ENCODE measurements at regions not wholly inside any gene's neighbourhood (a gene's known extent, or its start where the extent isn't known, plus 50 kb on each side); places are given as distances from the start of the nearest gene placed in this dataset.

DNA sequence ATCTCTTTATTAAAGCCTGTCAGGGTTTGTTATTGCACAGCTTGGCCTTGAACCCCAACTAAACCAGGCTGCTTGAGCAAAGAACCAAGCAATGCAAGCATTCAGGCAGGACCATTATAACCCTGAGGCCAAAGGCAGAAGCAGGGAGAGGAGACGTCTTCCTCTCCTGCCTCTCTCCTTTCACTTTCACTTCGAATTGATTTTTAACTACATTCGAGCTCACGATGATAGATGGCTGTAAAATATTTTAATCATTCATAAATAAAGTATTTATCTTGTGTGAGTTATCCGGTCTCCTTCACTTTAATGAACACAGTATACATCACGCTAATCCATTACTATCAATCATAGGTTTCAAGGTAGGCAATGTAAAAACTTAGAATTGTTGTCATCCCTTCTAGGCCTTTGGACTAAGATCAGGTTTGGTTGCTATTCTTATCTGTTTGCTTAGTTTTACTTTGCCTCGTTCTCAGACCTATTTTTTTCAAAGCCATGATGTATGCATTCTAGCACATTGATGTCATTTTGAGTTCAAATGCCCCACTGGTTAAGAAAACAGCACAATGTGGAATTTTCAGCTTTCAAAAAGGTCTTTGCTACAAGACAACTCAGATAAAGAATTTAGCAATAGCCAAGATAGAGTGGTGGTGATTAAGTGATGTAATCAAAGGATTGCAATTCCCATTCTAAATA is 480.2 kb upstream of the RUNX1 start:
- Histone ChIP-seq H3K4me3 (replicated peaks in 1 of 3; ENCODE audit: low read depth in 2 of 3, low read length in 3 of 3) (peak overlapping the region; percentile 53 to 83 (median 80)), H2AFZ (ENCODE audit: insufficient read depth, low read depth, low read length, poor library complexity, severe bottlenecking) (peak overlapping the region; percentile 81), H3K4me1 (ENCODE audit: control insufficient read depth in 1 of 2, insufficient read depth in 2 of 2, low read length in 2 of 2) (peaks cover 50 to 59% of the 10 kb centered on the region in 2 donors), H4K20me1 (ENCODE audit: insufficient read depth, low read length) (no peaks in the 10 kb centered on the region), H3K36me3 (replicated peaks in 1 of 2; ENCODE audit: control insufficient read depth in 1 of 2, insufficient read depth in 2 of 2, low read length in 2 of 2) (no peaks in the 10 kb centered on the region), H3K4me2 (replicated peaks; ENCODE audit: extremely low read depth, low read length, poor library complexity, severe bottlenecking) (peak overlapping the region; percentile 91), H3K9me3 (replicated peaks in 1 of 2; ENCODE audit: control insufficient read depth in 1 of 2, insufficient read depth in 1 of 2, low read length in 2 of 2) (no peaks in the 10 kb centered on the region), H3K79me2 (ENCODE audit: insufficient read depth, low read length) (no peaks in the 10 kb centered on the region), H3K9ac (ENCODE audit: insufficient read depth, low read length, poor library complexity, severe bottlenecking) (peak overlapping the region; percentile 59), H3K27me3 (ENCODE audit: control insufficient read depth in 2 of 2, insufficient read depth in 2 of 2, low read length in 2 of 2) (no peaks in the 10 kb centered on the region), H3K27ac (ENCODE audit: low read depth in 1 of 2, low read length in 2 of 2) (peak overlapping the region; percentile 81 to 89)
- Mint-ChIP-seq H3K4me3 (peak overlapping the region; percentile 81 to 91), H3K27me3 (ENCODE audit: low read depth in 3 of 3) (peaks cover 0 to 1% (median 0%) of the 10 kb centered on the region in 3 donors), H3K9me3 (peaks cover 0 to 4% (median 0%) of the 10 kb centered on the region in 7 donors), H3K36me3 (no peaks in the 10 kb centered on the region), H3K27ac (peak overlapping the region; percentile 89 to 94 (median 93)), H3K4me1 (peaks cover 53% of the 10 kb centered on the region)
- intact Hi-C loops (cut with micrococcal nuclease): no loop called here
- TF ChIP-seq, protein P1, sequence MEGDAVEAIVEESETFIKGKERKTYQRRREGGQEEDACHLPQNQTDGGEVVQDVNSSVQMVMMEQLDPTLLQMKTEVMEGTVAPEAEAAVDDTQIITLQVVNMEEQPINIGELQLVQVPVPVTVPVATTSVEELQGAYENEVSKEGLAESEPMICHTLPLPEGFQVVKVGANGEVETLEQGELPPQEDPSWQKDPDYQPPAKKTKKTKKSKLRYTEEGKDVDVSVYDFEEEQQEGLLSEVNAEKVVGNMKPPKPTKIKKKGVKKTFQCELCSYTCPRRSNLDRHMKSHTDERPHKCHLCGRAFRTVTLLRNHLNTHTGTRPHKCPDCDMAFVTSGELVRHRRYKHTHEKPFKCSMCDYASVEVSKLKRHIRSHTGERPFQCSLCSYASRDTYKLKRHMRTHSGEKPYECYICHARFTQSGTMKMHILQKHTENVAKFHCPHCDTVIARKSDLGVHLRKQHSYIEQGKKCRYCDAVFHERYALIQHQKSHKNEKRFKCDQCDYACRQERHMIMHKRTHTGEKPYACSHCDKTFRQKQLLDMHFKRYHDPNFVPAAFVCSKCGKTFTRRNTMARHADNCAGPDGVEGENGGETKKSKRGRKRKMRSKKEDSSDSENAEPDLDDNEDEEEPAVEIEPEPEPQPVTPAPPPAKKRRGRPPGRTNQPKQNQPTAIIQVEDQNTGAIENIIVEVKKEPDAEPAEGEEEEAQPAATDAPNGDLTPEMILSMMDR (IDR thresholded peaks at IDR 0.05): no peak
- no CpG with 5 or more reads among the region's 7 CpGs for WGBS (ENCODE audit: insufficient coverage)
- DNase-seq: peak in 2 of 3 donors; percentile 29 to 41

DNA sequence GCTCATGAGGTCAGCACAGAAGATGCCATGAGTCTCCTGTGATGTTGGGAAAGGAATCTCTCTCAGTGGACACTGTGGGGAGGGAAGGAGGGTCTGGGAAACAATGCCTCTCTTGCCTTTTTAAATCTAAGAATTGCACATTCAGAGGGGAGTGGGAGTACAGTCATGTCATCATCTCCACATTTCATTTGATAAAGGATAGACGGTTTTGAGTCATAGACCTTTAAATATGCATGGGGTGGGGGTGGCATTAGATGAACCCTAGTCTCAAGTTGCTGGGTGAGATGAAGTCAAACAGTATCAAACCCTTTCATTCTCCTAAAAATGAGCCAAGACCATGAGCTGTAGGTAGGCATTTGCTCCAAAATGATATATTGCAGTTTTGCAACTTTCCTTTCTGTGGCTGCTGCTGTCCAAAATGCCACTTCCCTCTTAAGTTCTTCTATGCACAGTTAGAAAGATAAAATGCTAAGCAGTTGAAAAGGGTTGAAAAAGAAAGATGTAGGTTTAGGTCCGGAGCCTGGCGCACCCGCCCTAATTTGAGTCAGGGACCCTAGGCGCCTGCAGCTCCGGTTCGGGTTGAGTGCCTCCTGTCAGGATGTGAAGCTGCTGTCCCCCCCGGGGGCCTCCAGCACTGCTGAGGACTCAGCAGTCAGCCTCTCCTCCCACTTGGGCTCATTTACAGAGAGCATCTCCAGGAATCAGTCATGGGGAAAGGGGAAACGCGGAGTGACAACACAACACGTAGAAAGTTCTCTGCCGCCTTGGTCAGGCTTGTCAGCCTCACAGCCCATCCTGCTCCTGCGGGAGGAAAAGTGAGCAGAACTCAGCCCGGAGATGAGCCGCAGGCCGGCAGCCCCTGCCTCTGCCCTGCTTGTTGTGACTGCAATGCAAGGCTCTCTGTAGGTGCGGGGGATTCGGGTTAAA is 479.3 kb upstream of the RUNX1 start:
- peak overlapping the region; percentile 81 for H2AFZ ChIP-seq (ENCODE audit: insufficient read depth, low read depth, low read length, poor library complexity, severe bottlenecking)
- H3K79me2 ChIP-seq (ENCODE audit: insufficient read depth, low read length): no peaks in the 10 kb centered on the region
- H3K4me1 Mint-ChIP-seq: peaks cover 53% of the 10 kb centered on the region
- DNase-seq: peak; percentile 45 to 61 (median 50)
- peaks cover 0 to 1% (median 0%) of the 10 kb centered on the region in 3 donors for H3K27me3 Mint-ChIP-seq (ENCODE audit: low read depth in 3 of 3)
- H3K9me3 Mint-ChIP-seq: no peaks in the 10 kb centered on the region
- 1% methylated on average over 17 of the region's 18 CpGs for WGBS (ENCODE audit: insufficient coverage)
- H3K9me3 ChIP-seq (replicated peaks in 1 of 2; ENCODE audit: control insufficient read depth in 1 of 2, insufficient read depth in 1 of 2, low read length in 2 of 2): no peaks in the 10 kb centered on the region
- peak overlapping the region; percentile 53 to 83 (median 80) for H3K4me3 ChIP-seq (replicated peaks in 1 of 3; ENCODE audit: low read depth in 2 of 3, low read length in 3 of 3)
- TF ChIP-seq, protein P1 (IDR thresholded peaks at IDR 0.05): no peak
- H3K4me3 Mint-ChIP-seq: peak overlapping the region; percentile 81 to 91
- H3K4me1 ChIP-seq (ENCODE audit: control insufficient read depth in 1 of 2, insufficient read depth in 2 of 2, low read length in 2 of 2): peaks cover 50 to 59% of the 10 kb centered on the region in 2 donors
- H3K4me2 ChIP-seq (replicated peaks; ENCODE audit: extremely low read depth, low read length, poor library complexity, severe bottlenecking): peak overlapping the region; percentile 91
- H3K27ac ChIP-seq (ENCODE audit: low read depth in 1 of 2, low read length in 2 of 2): peak overlapping the region; percentile 81 to 89
- intact Hi-C loops (cut with micrococcal nuclease): no loop called here
- H3K27me3 ChIP-seq (ENCODE audit: control insufficient read depth in 2 of 2, insufficient read depth in 2 of 2, low read length in 2 of 2): no peaks in the 10 kb centered on the region
- H3K27ac Mint-ChIP-seq: peak overlapping the region; percentile 89 to 94 (median 93)
- H3K9ac ChIP-seq (ENCODE audit: insufficient read depth, low read length, poor library complexity, severe bottlenecking): peak overlapping the region; percentile 59
- no peaks in the 10 kb centered on the region for H3K36me3 ChIP-seq (replicated peaks in 1 of 2; ENCODE audit: control insufficient read depth in 1 of 2, insufficient read depth in 2 of 2, low read length in 2 of 2)
- no peaks in the 10 kb centered on the region for H4K20me1 ChIP-seq (ENCODE audit: insufficient read depth, low read length)
- H3K36me3 Mint-ChIP-seq: no peaks in the 10 kb centered on the region

All from CD14-positive monocyte (primary cell).